Adrenal gland (tissue), 9 donors: ENCODE measurements at regions not wholly inside any gene's neighbourhood (a gene's known extent, or its start where the extent isn't known, plus 50 kb on each side); places are given as distances from the start of the nearest gene placed in this dataset.

Experiments used
- DNase-seq, 7 donors: peaks; one replicate each; pipeline ENCODE4 v3.0.0-alpha.2; 2019 to 2020
- H3K27ac ChIP-seq, 5 donors: fragments of 200-600 bp; sonication (generic) in 4 of 5; 1 replicate in 3 of 5; 2 replicates in 2 of 5; pipeline versions ENCODE4 v1.5.1 to v1.8.0; 2016 to 2020; ENCODE audit warnings: mild to moderate bottlenecking in 1 of 5
- H3K27me3 ChIP-seq: fragments of 200-600 bp; 2 replicates; pipeline ENCODE4 v1.8.0; 2021
- H3K36me3 ChIP-seq, 2 donors: fragments of 200-600 bp; replicated peaks in 1 of 2; 1 replicate in 1 of 2; 2 replicates in 1 of 2; pipeline versions ENCODE4 v1.5.1 to v1.8.0; 2018 to 2022
- H3K4me1 ChIP-seq, 2 donors: fragments of 200-600 bp; replicated peaks in 1 of 2; 1 replicate in 1 of 2; 2 replicates in 1 of 2; pipeline versions ENCODE4 v1.5.1 to v1.8.0; 2018 to 2021
- H3K4me3 ChIP-seq, 4 donors: fragments of 200-600 bp; sonication (generic) in 3 of 4; one replicate each; pipeline ENCODE4 v1.5.1; 2016 to 2018
- H3K9me3 ChIP-seq, 3 donors: fragments of 200-600 bp; sonication (generic) in 1 of 3; replicated peaks in 1 of 3; 1 replicate in 2 of 3; 2 replicates in 1 of 3; pipeline versions ENCODE4 v1.5.1 to v1.8.0; 2016 to 2021
- POLR2A ChIP-seq, 2 donors: fragments of 450-650 bp; IDR thresholded peaks; one replicate each; pipeline ENCODE4 v1.6.1; 2017; ENCODE audit warnings: antibody characterized with exemption in 2 of 2, mild to moderate bottlenecking in 2 of 2, moderate library complexity in 1 of 2
- WGBS, 4 donors: extraction: QIAGEN DNeasy Blood & Tissue Kit in 2 of 4; methylation state at CpG; one replicate each; pipeline versions ENCODE4 v1.1.5 to v1.1.7; 2013 to 2017; 5-methylcytosine and 5-hydroxymethylcytosine counted together
- intact Hi-C, 2 donors: fragments of 100-400 bp; cut with DNase I; formaldehyde crosslinking; loops; one replicate each; pipeline versions ENCODE4 v1.14.1 to v1.15.0; 2022 to 2023
- TF ChIP-seq, protein P1 (sequence below), 6 experiments: fragments of 450-650 bp in 4 of 6; fragments of 200-600 bp in 2 of 6; sonication (generic) in 1 of 6; IDR thresholded peaks; 1 replicate in 5 of 6; 2 replicates in 1 of 6; pipeline versions ENCODE4 v1.5.1 to v1.8.0; 2016 to 2021; ENCODE audit warnings: antibody characterized with exemption in 6 of 6, mild to moderate bottlenecking in 2 of 6, moderate library complexity in 1 of 6
- donor health status: healthy with polysubstance abuse.
- donor health status: Bipolar disorder and iron deficiency.
- donor health status: DM: yes; HTN: yes; CAD: no.
- donor health status: DM: no; HTN: no; CAD: no.
- donor health status: DM: no; HTN: no; CAD: no.

DNA sequence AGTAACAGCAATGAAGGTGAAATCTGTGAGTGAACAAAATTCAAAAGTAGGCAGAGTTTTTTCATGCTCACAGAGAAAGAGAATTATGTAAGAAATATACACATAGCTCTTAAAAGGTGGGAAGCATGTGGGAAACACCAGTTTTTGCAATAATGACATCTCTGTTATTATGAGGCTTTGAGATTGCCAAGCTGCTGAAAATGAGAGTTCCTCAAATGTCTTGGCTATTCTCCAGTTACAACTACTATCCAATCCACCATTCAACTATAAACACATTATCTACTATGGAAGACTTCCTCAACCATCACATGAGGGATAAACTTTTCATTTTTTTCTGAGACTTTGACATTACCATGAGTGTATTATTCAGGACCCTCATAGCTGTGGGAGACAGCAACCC is 420.8 kb upstream of the ACTBL2 start:
- intact Hi-C loops: no loop called here
- Histone ChIP-seq H3K4me3 (no peak overlapping the region), H3K4me1 (no peaks in the 10 kb centered on the region), H3K36me3 (no peaks in the 10 kb centered on the region), H3K27ac (no peak overlapping the region), H3K9me3 (no peaks in the 10 kb centered on the region), H3K27me3 (no peaks in the 10 kb centered on the region)
- DNase-seq: no peak
- no peak for TF ChIP-seq POLR2A (IDR thresholded peaks at IDR 0.05)
- TF ChIP-seq, protein P1, sequence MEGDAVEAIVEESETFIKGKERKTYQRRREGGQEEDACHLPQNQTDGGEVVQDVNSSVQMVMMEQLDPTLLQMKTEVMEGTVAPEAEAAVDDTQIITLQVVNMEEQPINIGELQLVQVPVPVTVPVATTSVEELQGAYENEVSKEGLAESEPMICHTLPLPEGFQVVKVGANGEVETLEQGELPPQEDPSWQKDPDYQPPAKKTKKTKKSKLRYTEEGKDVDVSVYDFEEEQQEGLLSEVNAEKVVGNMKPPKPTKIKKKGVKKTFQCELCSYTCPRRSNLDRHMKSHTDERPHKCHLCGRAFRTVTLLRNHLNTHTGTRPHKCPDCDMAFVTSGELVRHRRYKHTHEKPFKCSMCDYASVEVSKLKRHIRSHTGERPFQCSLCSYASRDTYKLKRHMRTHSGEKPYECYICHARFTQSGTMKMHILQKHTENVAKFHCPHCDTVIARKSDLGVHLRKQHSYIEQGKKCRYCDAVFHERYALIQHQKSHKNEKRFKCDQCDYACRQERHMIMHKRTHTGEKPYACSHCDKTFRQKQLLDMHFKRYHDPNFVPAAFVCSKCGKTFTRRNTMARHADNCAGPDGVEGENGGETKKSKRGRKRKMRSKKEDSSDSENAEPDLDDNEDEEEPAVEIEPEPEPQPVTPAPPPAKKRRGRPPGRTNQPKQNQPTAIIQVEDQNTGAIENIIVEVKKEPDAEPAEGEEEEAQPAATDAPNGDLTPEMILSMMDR (IDR thresholded peaks at IDR 0.05): no peak

DNA sequence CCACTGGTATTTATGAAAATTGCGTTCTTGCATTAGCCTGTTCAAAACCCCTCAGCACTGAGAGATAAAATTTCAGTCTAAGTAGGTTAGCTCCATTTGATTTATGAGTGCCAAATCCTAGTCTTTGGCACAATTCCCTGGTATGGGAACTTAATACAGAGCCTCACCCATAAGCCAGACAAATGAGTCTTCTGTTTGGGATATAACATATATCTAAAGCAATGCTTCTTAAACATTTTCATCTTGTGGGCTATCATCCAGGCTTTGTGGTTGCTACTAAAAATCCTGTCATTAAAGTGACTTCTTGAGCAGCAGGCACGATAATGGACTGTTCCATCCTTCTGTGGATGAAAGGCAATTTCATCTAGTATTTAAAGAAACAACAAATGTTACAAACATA is 419.5 kb upstream of the ACTBL2 start:
- H3K4me1 ChIP-seq: no peaks in the 10 kb centered on the region
- no peaks in the 10 kb centered on the region for H3K36me3 ChIP-seq
- TF ChIP-seq POLR2A (IDR thresholded peaks at IDR 0.05): no peak
- TF ChIP-seq, protein P1 (IDR thresholded peaks at IDR 0.05): no peak
- H3K9me3 ChIP-seq: no peaks in the 10 kb centered on the region
- H3K4me3 ChIP-seq: no peak overlapping the region
- H3K27ac ChIP-seq: no peak overlapping the region
- H3K27me3 ChIP-seq: no peaks in the 10 kb centered on the region
- intact Hi-C loops: no loop called here
- 57 to 79% (median 77%) methylated on average over 2 of the region's 2 CpGs for WGBS, 4 donors
- DNase-seq: no peak

DNA sequence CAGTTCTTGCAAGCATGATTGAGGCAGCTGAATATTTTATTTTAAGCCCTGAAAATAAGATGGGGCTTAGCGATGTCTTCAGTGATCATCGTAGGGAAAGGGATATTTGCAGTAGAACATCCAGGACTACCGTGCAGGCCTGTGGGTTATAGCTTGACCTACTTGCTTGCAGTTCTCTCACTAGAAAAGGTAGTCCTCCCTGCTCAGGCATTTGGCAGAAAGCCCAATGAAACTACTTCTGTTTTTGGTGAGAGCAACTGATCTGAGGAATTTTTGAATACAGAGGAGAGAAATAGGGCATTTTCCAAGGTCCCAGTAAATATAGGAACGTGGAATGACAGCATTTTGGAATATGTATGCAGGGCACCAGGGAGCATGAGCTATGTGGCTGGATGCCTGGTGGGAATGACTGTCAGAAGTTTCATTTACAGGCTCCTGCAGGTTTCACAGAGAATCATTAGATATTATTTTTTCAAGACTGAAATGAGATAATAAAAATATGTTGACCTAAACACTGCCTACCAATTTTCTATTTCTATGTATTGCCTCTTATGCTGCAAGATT is 417.9 kb upstream of the ACTBL2 start:
- Histone ChIP-seq H3K36me3 (no peaks in the 10 kb centered on the region), H3K4me3 (no peak overlapping the region), H3K9me3 (no peaks in the 10 kb centered on the region), H3K4me1 (no peaks in the 10 kb centered on the region), H3K27me3 (no peaks in the 10 kb centered on the region), H3K27ac (no peak overlapping the region)
- no peak for DNase-seq
- 52 to 62% (median 54%) methylated on average over 4 of the region's 4 CpGs for WGBS, 4 donors
- intact Hi-C loops: no loop called here
- TF ChIP-seq, protein P1 (IDR thresholded peaks at IDR 0.05): no peak
- TF ChIP-seq POLR2A (IDR thresholded peaks at IDR 0.05): no peak

DNA sequence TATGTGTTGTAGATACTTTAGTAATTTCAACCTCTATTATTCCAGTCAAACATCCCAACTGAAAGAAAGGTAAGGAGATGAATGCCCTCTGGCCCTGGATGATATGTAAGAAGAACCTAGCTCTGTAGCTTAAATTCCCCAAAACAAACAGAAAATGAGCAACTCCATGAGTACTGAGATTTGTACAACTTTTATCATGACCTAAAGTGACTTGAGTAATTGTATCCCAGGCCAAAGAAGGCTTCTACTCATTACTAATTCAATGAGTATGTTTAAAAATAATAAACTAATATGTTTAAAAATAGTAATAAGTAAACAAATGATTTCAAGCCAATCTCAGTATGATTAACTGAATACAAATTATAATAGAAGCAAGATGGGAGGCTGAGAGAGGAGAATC is 414.0 kb upstream of the ACTBL2 start:
- no peaks in the 10 kb centered on the region for H3K36me3 ChIP-seq
- no peak overlapping the region for H3K4me3 ChIP-seq
- no peak for TF ChIP-seq POLR2A (IDR thresholded peaks at IDR 0.05)
- TF ChIP-seq, protein P1 (IDR thresholded peaks at IDR 0.05): no peak
- no peaks in the 10 kb centered on the region for H3K9me3 ChIP-seq
- H3K4me1 ChIP-seq: no peaks in the 10 kb centered on the region
- H3K27ac ChIP-seq: no peak overlapping the region
- no peak for DNase-seq
- H3K27me3 ChIP-seq: no peaks in the 10 kb centered on the region
- intact Hi-C loops: no loop called here
